ENCODE measurements at regions not wholly inside any gene's neighbourhood (a gene's known extent, or its start where the extent isn't known, plus 50 kb on each side); places are given as distances from the start of the nearest gene placed in this dataset.

DNA sequence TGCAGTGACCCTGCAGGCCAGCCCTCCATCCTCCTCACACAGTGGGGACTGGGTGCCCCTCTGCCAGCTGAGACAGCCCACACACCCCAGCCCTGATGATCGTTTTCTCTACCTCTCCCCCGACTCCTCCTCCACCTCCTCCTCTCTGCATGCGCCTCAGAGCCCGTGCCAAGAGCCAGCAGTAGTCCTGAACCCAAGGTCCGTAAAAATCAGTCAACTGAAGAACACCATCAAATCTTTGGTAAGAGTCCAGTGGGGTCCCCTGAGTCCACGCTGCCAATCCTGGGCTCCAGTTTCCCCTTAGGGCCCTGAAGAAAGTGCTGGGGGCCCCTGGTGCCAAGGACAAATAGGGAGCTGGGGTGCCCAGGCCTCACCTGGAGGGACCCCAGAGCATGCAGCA is 109.3 kb upstream of the FAN1 start:
- TF ChIP-seq EZH2 (IDR thresholded peaks at IDR 0.05; ENCODE audit: borderline replicate concordance, low read depth, low read length, severe bottlenecking): no peak
- TF ChIP-seq, protein P1, sequence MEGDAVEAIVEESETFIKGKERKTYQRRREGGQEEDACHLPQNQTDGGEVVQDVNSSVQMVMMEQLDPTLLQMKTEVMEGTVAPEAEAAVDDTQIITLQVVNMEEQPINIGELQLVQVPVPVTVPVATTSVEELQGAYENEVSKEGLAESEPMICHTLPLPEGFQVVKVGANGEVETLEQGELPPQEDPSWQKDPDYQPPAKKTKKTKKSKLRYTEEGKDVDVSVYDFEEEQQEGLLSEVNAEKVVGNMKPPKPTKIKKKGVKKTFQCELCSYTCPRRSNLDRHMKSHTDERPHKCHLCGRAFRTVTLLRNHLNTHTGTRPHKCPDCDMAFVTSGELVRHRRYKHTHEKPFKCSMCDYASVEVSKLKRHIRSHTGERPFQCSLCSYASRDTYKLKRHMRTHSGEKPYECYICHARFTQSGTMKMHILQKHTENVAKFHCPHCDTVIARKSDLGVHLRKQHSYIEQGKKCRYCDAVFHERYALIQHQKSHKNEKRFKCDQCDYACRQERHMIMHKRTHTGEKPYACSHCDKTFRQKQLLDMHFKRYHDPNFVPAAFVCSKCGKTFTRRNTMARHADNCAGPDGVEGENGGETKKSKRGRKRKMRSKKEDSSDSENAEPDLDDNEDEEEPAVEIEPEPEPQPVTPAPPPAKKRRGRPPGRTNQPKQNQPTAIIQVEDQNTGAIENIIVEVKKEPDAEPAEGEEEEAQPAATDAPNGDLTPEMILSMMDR (IDR thresholded peaks at IDR 0.05; ENCODE audit: borderline replicate concordance, extremely low read depth, low read length, poor library complexity, severe bottlenecking): no peak

All from DND-41 (cell line).